WERI-Rb-1 (cell line): ENCODE measurements at regions not wholly inside any gene's neighbourhood (a gene's known extent, or its start where the extent isn't known, plus 50 kb on each side); places are given as distances from the start of the nearest gene placed in this dataset.

Experiments
- DNase-seq: peaks from one replicate; pipeline ENCODE4 v3.0.0-alpha.2; 2020
- H3K27ac ChIP-seq: fragments of 250-450 bp; sonication (Bioruptor Pico); 2 replicates; pipeline ENCODE4 v1.5.1; 2020; ENCODE audit warnings: mild to moderate bottlenecking, moderate library complexity
- H3K27me3 ChIP-seq: fragments of 250-450 bp; sonication (Bioruptor Pico); 2 replicates; pipeline ENCODE4 v1.5.1; 2021; ENCODE audit warnings: mild to moderate bottlenecking, low read depth, moderate library complexity; ENCODE audit not compliant: insufficient read depth, severe bottlenecking
- H3K36me3 ChIP-seq: fragments of 250-450 bp; sonication (Bioruptor Pico); 2 replicates; pipeline ENCODE4 v1.5.1; 2020; ENCODE audit warnings: mild to moderate bottlenecking, moderate library complexity
- H3K4me3 ChIP-seq: 2 replicates; pipeline ENCODE4 v1.5.1; 2011; ENCODE audit warnings: low read depth, mild to moderate bottlenecking, control low read depth, low read length
- H3K9me3 ChIP-seq: fragments of 250-450 bp; sonication (Bioruptor Pico); 2 replicates; pipeline ENCODE4 v1.5.1; 2021; ENCODE audit warnings: mild to moderate bottlenecking, moderate library complexity; ENCODE audit not compliant: severe bottlenecking
- TF ChIP-seq, protein P1 (sequence below): IDR thresholded peaks from 2 replicates; pipeline ENCODE4 v1.5.1; 2011; ENCODE audit warnings: low read depth, mild to moderate bottlenecking, control low read depth, inconsistent platforms, low read length

DNA sequence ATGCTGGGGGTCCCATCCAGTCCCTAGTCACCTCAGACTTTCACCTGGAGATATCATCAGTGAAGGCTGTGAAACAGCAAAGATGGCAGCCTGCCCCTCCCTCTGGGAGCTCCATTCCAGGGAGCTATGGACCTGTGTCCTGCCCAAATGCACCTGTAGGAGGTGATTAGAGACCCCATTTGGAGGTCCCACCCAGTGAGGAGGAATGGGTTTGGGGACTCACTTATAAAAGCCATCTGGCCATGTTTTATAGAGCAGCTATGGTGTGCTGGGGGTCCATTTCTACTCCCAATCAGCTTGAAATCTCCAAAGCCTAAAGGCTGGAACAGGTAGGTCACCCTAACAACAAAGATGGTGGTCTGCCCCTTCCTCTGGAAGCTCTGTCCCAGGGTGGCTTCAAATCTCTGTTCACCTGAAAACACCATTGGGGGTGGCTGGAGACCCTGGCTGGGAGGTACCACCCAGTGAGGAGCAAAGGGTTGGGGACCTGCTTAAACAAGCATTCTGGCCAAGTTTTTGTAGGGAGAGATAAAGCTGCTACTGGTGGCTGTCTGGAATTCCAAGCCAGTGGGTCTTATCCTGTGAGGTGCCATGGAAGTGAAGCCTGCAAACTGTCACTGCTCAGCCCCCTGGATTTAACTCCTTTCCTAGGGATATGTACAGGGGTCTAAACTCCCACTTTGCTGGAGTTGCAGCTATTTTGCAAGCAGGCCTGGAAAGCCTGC lies 182.3 kb downstream of the RASSF9 start:
- DNase-seq = no peak
- TF ChIP-seq, protein P1, sequence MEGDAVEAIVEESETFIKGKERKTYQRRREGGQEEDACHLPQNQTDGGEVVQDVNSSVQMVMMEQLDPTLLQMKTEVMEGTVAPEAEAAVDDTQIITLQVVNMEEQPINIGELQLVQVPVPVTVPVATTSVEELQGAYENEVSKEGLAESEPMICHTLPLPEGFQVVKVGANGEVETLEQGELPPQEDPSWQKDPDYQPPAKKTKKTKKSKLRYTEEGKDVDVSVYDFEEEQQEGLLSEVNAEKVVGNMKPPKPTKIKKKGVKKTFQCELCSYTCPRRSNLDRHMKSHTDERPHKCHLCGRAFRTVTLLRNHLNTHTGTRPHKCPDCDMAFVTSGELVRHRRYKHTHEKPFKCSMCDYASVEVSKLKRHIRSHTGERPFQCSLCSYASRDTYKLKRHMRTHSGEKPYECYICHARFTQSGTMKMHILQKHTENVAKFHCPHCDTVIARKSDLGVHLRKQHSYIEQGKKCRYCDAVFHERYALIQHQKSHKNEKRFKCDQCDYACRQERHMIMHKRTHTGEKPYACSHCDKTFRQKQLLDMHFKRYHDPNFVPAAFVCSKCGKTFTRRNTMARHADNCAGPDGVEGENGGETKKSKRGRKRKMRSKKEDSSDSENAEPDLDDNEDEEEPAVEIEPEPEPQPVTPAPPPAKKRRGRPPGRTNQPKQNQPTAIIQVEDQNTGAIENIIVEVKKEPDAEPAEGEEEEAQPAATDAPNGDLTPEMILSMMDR = no peak

DNA sequence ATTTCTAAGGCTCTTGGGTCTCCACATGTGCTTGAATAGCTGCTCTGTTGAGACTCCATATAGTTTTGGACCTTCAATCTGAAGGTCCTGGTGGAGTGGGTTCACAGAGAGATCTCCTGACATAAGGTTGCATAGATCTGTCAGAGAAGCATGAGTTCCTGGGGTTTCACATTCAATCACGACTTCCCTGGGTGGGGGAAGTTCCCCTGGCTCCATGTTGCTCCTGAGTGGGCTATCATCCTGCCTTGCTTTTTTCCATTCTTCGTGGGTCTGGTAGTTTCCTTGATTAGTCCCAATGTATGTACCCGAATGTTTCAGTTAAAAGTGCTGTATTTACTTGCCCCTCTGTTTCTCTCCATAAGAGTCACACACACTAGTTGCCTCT lies 181.8 kb downstream of the RASSF9 start:
- no peaks in the 10 kb centered on the region for H3K9me3 ChIP-seq

More for the DNA sequence above, 182.3 kb downstream of the RASSF9 start:
- Histone ChIP-seq H3K9me3 (no peaks in the 10 kb centered on the region), H3K27me3 (no peaks in the 10 kb centered on the region), H3K27ac (no peak overlapping the region), H3K36me3 (no peaks in the 10 kb centered on the region), H3K4me3 (no peak overlapping the region)

DNA sequence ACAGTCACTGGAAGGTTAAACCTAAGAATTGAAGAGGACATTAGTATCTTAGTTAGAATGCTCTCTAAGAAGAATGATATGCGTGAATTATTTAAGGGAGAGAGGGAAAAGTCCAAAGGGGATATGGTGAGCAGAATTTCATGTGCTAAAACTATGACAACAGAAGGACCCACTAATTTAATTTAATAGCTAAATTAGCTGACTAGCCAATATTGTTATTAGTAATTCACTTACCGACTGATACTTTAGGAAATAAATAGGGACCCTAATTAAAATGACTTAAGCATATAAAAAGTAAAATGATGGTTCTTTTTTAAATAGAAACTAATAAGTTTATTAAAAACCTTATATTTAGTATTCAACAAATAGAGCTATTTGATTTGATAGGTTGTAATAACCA lies 179.6 kb downstream of the RASSF9 start:
- H3K27me3 ChIP-seq = no peaks in the 10 kb centered on the region
- no peak overlapping the region for H3K27ac ChIP-seq
- H3K9me3 ChIP-seq = no peaks in the 10 kb centered on the region
- no peaks in the 10 kb centered on the region for H3K36me3 ChIP-seq
- TF ChIP-seq, protein P1 = no peak
- no peak overlapping the region for H3K4me3 ChIP-seq
- DNase-seq = no peak

More for the DNA sequence above, 181.8 kb downstream of the RASSF9 start:
- no peaks in the 10 kb centered on the region for H3K36me3 ChIP-seq
- no peak overlapping the region for H3K4me3 ChIP-seq
- no peaks in the 10 kb centered on the region for H3K27me3 ChIP-seq
- no peak for DNase-seq
- H3K27ac ChIP-seq = no peak overlapping the region
- TF ChIP-seq, protein P1 = no peak

DNA sequence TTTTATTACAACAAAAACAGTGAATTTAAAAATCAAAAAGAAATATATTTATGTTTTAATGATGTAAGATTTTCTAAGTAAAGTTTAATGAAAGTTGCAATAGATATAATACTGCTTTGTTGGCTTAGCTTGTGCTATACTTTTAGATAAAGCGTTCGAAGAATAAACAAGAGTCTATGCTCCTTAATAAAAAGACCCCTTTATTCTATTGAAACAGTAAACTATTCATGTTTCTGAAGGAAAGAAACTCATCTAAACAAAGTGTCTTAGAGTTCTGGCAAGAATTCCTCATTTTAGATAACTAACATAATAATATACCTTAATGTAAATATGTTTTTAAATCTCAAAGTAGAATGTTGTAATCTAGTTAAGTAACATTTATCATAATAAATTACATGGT lies 179.0 kb downstream of the RASSF9 start:
- Histone ChIP-seq H3K27me3 (no peaks in the 10 kb centered on the region), H3K27ac (no peak overlapping the region), H3K36me3 (no peaks in the 10 kb centered on the region), H3K4me3 (no peak overlapping the region), H3K9me3 (no peaks in the 10 kb centered on the region)
- DNase-seq = no peak
- TF ChIP-seq, protein P1 = no peak

DNA sequence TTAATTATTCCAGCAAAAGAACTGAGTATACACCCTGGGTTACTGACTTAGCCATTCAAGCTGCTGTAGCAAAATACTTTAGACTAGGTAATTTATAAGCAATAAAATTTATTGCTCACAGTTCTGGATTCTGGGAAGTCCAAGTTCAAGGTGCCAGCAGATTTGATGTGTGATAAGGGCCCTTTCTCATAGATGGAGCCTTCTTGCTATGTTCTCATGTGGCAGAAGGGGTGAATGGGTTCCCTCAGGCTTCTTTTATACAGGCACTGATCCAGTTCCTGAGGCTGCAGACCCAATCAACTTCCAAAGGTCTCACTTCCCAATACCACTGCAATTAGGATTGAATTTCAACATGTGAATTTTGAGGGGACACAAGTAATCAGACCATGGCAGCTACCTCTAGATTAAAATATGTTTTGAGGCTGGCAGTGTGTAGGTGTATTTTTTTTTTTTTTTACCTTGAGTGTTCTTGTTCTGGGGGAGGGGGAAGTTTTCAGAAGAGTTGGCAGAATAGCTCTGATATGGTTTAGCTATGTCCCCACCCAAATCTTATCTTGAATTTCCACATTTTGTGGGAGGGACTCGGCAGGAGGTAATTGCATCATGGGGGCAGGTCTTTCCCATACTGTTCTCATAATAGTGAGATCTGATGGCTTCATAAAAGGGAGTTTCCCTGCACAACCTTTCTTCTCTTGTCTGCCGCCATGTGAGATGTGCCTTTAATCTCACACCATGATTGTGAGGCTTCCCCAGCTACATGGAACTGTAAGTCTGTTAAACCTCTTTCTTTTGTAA lies 178.2 kb downstream of the RASSF9 start:
- H3K9me3 ChIP-seq = no peaks in the 10 kb centered on the region
- H3K36me3 ChIP-seq = no peaks in the 10 kb centered on the region
- H3K4me3 ChIP-seq = no peak overlapping the region
- DNase-seq = no peak
- TF ChIP-seq, protein P1 = no peak
- H3K27me3 ChIP-seq = no peaks in the 10 kb centered on the region
- no peak overlapping the region for H3K27ac ChIP-seq
